ENCODE measurements at regions not wholly inside any gene's neighbourhood (a gene's known extent, or its start where the extent isn't known, plus 50 kb on each side); places are given as distances from the start of the nearest gene placed in this dataset.

- Histone ChIP-seq H3K36me3 (ENCODE audit: control insufficient read depth, insufficient read depth, low read length) (no peaks in the 10 kb centered on the region), H3K27me3 (ENCODE audit: control insufficient read depth, insufficient read depth, low read length) (no peaks in the 10 kb centered on the region), H3K9ac (ENCODE audit: low read length) (no peak overlapping the region), H3K4me1 (ENCODE audit: control insufficient read depth, insufficient read depth, low read length) (no peaks in the 10 kb centered on the region), H3K27ac (ENCODE audit: low read depth, low read length) (no peak overlapping the region), H3K4me3 (ENCODE audit: low read length) (no peak overlapping the region)
Measured at GRCh38 chrX:42725196-42725595, 52.8 kb downstream of the PPP1R2C start.

- no peak overlapping the region for H3K27ac ChIP-seq (ENCODE audit: low read depth, low read length)
- H3K36me3 ChIP-seq (ENCODE audit: control insufficient read depth, insufficient read depth, low read length) = no peaks in the 10 kb centered on the region
- no peak overlapping the region for H3K9ac ChIP-seq (ENCODE audit: low read length)
- H3K27me3 ChIP-seq (ENCODE audit: control insufficient read depth, insufficient read depth, low read length) = peaks cover 2% of the 10 kb centered on the region
- H3K4me1 ChIP-seq (ENCODE audit: control insufficient read depth, insufficient read depth, low read length) = no peaks in the 10 kb centered on the region
- no peak overlapping the region for H3K4me3 ChIP-seq (ENCODE audit: low read length)
Measured at GRCh38 chrX:42720209-42720608, 57.8 kb downstream of the PPP1R2C start.

GRCh38 chrX:42715701-42716262, 62.2 kb downstream of the PPP1R2C start:
- Histone ChIP-seq H3K4me1 (ENCODE audit: control insufficient read depth, insufficient read depth, low read length) (no peaks in the 10 kb centered on the region), H3K27me3 (ENCODE audit: control insufficient read depth, insufficient read depth, low read length) (peaks cover 2% of the 10 kb centered on the region), H3K27ac (ENCODE audit: low read depth, low read length) (no peak overlapping the region), H3K36me3 (ENCODE audit: control insufficient read depth, insufficient read depth, low read length) (no peaks in the 10 kb centered on the region), H3K9ac (ENCODE audit: low read length) (no peak overlapping the region), H3K4me3 (ENCODE audit: low read length) (no peak overlapping the region)

- Histone ChIP-seq H3K36me3 (ENCODE audit: control insufficient read depth, insufficient read depth, low read length) (no peaks in the 10 kb centered on the region), H3K9ac (ENCODE audit: low read length) (no peak overlapping the region), H3K27ac (ENCODE audit: low read depth, low read length) (no peak overlapping the region), H3K4me1 (ENCODE audit: control insufficient read depth, insufficient read depth, low read length) (no peaks in the 10 kb centered on the region), H3K4me3 (ENCODE audit: low read length) (peak overlapping the region; percentile 22), H3K27me3 (ENCODE audit: control insufficient read depth, insufficient read depth, low read length) (peaks cover 2% of the 10 kb centered on the region)
Measured at GRCh38 chrX:42714981-42715700, 62.8 kb downstream of the PPP1R2C start.

- no peaks in the 10 kb centered on the region for H3K36me3 ChIP-seq (ENCODE audit: control insufficient read depth, insufficient read depth, low read length)
- H3K27me3 ChIP-seq (ENCODE audit: control insufficient read depth, insufficient read depth, low read length) = no peaks in the 10 kb centered on the region
- no peak overlapping the region for H3K4me3 ChIP-seq (ENCODE audit: low read length)
- no peaks in the 10 kb centered on the region for H3K4me1 ChIP-seq (ENCODE audit: control insufficient read depth, insufficient read depth, low read length)
- H3K27ac ChIP-seq (ENCODE audit: low read depth, low read length) = no peak overlapping the region
- H3K9ac ChIP-seq (ENCODE audit: low read length) = no peak overlapping the region
Measured at GRCh38 chrX:42710452-42710851, 67.5 kb downstream of the PPP1R2C start.

GRCh38 chrX:42708222-42708621, 69.7 kb downstream of the PPP1R2C start:
- Histone ChIP-seq H3K27me3 (ENCODE audit: control insufficient read depth, insufficient read depth, low read length) (no peaks in the 10 kb centered on the region), H3K9ac (ENCODE audit: low read length) (no peak overlapping the region), H3K4me1 (ENCODE audit: control insufficient read depth, insufficient read depth, low read length) (no peaks in the 10 kb centered on the region), H3K27ac (ENCODE audit: low read depth, low read length) (no peak overlapping the region), H3K4me3 (ENCODE audit: low read length) (no peak overlapping the region), H3K36me3 (ENCODE audit: control insufficient read depth, insufficient read depth, low read length) (no peaks in the 10 kb centered on the region)

- Histone ChIP-seq H3K27ac (ENCODE audit: low read depth, low read length) (no peak overlapping the region), H3K9ac (ENCODE audit: low read length) (no peak overlapping the region), H3K4me3 (ENCODE audit: low read length) (no peak overlapping the region), H3K36me3 (ENCODE audit: control insufficient read depth, insufficient read depth, low read length) (no peaks in the 10 kb centered on the region), H3K27me3 (ENCODE audit: control insufficient read depth, insufficient read depth, low read length) (no peaks in the 10 kb centered on the region), H3K4me1 (ENCODE audit: control insufficient read depth, insufficient read depth, low read length) (no peaks in the 10 kb centered on the region)
Measured at GRCh38 chrX:42707742-42708141, 70.2 kb downstream of the PPP1R2C start.

GRCh38 chrX:42704454-42704853, 73.5 kb downstream of the PPP1R2C start:
- no peaks in the 10 kb centered on the region for H3K4me1 ChIP-seq (ENCODE audit: control insufficient read depth, insufficient read depth, low read length)
- no peak overlapping the region for H3K27ac ChIP-seq (ENCODE audit: low read depth, low read length)
- H3K9ac ChIP-seq (ENCODE audit: low read length) = no peak overlapping the region
- no peaks in the 10 kb centered on the region for H3K36me3 ChIP-seq (ENCODE audit: control insufficient read depth, insufficient read depth, low read length)
- H3K27me3 ChIP-seq (ENCODE audit: control insufficient read depth, insufficient read depth, low read length) = no peaks in the 10 kb centered on the region
- H3K4me3 ChIP-seq (ENCODE audit: low read length) = no peak overlapping the region

- Histone ChIP-seq H3K36me3 (ENCODE audit: control insufficient read depth, insufficient read depth, low read length) (no peaks in the 10 kb centered on the region), H3K27me3 (ENCODE audit: control insufficient read depth, insufficient read depth, low read length) (no peaks in the 10 kb centered on the region), H3K9ac (ENCODE audit: low read length) (no peak overlapping the region), H3K4me3 (ENCODE audit: low read length) (no peak overlapping the region), H3K27ac (ENCODE audit: low read depth, low read length) (no peak overlapping the region), H3K4me1 (ENCODE audit: control insufficient read depth, insufficient read depth, low read length) (no peaks in the 10 kb centered on the region)
Measured at GRCh38 chrX:42697544-42697943, 80.4 kb downstream of the PPP1R2C start.

- no peak overlapping the region for H3K9ac ChIP-seq (ENCODE audit: low read length)
- H3K36me3 ChIP-seq (ENCODE audit: control insufficient read depth, insufficient read depth, low read length) = no peaks in the 10 kb centered on the region
- H3K4me3 ChIP-seq (ENCODE audit: low read length) = no peak overlapping the region
- H3K4me1 ChIP-seq (ENCODE audit: control insufficient read depth, insufficient read depth, low read length) = no peaks in the 10 kb centered on the region
- no peaks in the 10 kb centered on the region for H3K27me3 ChIP-seq (ENCODE audit: control insufficient read depth, insufficient read depth, low read length)
- H3K27ac ChIP-seq (ENCODE audit: low read depth, low read length) = no peak overlapping the region
Measured at GRCh38 chrX:42696536-42697124, 81.3 kb downstream of the PPP1R2C start.

- Histone ChIP-seq H3K36me3 (ENCODE audit: control insufficient read depth, insufficient read depth, low read length) (no peaks in the 10 kb centered on the region), H3K9ac (ENCODE audit: low read length) (no peak overlapping the region), H3K4me1 (ENCODE audit: control insufficient read depth, insufficient read depth, low read length) (no peaks in the 10 kb centered on the region), H3K27ac (ENCODE audit: low read depth, low read length) (no peak overlapping the region), H3K27me3 (ENCODE audit: control insufficient read depth, insufficient read depth, low read length) (no peaks in the 10 kb centered on the region), H3K4me3 (ENCODE audit: low read length) (no peak overlapping the region)
Measured at GRCh38 chrX:42695800-42696358, 82.1 kb downstream of the PPP1R2C start.

GRCh38 chrX:42694260-42694815, 83.6 kb downstream of the PPP1R2C start:
- no peak overlapping the region for H3K4me3 ChIP-seq (ENCODE audit: low read length)
- H3K9ac ChIP-seq (ENCODE audit: low read length) = no peak overlapping the region
- H3K27ac ChIP-seq (ENCODE audit: low read depth, low read length) = no peak overlapping the region
- no peaks in the 10 kb centered on the region for H3K36me3 ChIP-seq (ENCODE audit: control insufficient read depth, insufficient read depth, low read length)
- H3K27me3 ChIP-seq (ENCODE audit: control insufficient read depth, insufficient read depth, low read length) = no peaks in the 10 kb centered on the region
- H3K4me1 ChIP-seq (ENCODE audit: control insufficient read depth, insufficient read depth, low read length) = no peaks in the 10 kb centered on the region
